PC-9 (cell line): ENCODE measurements at regions not wholly inside any gene's neighbourhood (a gene's known extent, or its start where the extent isn't known, plus 50 kb on each side); places are given as distances from the start of the nearest gene placed in this dataset.

Experiments
- EZH2 ChIP-seq: fragments of 200-600 bp; sonication (generic); IDR thresholded peaks from 2 replicates; pipeline ENCODE4 v1.8.0; 2017; ENCODE audit warnings: antibody characterized with exemption, low read depth
- TF ChIP-seq, protein P1 (sequence below): fragments of 200-600 bp; sonication (generic); conservative IDR thresholded peaks from 2 replicates; pipeline ENCODE4 v1.6.1; 2017; ENCODE audit warnings: mixed run types, antibody characterized with exemption, mild to moderate bottlenecking, moderate library complexity

DNA sequence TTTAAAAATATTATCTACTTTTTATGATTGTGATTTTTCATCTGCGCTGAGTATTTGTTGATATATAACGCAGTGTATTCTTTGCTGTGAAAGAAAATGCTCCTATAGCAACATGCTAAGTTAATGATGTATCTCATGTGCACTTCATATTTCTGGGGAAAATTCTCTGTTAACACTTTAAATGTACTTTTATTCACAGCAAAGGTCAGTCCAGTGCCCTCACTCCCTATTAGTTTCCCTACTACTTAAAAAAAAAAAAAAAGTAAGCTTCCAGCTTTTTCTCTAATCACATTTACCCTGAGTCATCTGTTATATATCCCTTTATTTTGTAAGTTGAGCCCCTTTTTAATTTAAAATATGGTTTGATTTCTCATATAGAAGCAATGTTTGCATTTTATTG, 219.8 kb downstream of the AEBP2 start:
- TF ChIP-seq, protein P1, sequence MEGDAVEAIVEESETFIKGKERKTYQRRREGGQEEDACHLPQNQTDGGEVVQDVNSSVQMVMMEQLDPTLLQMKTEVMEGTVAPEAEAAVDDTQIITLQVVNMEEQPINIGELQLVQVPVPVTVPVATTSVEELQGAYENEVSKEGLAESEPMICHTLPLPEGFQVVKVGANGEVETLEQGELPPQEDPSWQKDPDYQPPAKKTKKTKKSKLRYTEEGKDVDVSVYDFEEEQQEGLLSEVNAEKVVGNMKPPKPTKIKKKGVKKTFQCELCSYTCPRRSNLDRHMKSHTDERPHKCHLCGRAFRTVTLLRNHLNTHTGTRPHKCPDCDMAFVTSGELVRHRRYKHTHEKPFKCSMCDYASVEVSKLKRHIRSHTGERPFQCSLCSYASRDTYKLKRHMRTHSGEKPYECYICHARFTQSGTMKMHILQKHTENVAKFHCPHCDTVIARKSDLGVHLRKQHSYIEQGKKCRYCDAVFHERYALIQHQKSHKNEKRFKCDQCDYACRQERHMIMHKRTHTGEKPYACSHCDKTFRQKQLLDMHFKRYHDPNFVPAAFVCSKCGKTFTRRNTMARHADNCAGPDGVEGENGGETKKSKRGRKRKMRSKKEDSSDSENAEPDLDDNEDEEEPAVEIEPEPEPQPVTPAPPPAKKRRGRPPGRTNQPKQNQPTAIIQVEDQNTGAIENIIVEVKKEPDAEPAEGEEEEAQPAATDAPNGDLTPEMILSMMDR, result no peak
- no peak for TF ChIP-seq EZH2
